ENCODE measurements at regions not wholly inside any gene's neighbourhood (a gene's known extent, or its start where the extent isn't known, plus 50 kb on each side); places are given as distances from the start of the nearest gene placed in this dataset.

- no peak for DNase-seq
Observed at GRCh38 chr1:30280572-30280971, 442.8 kb downstream of the MATN1 start.

GRCh38 chr1:30277911-30278310 lies 445.5 kb downstream of the MATN1 start:
- no peak for DNase-seq

GRCh38 chr1:30277415-30277814 lies 446.0 kb downstream of the MATN1 start:
- no peak for DNase-seq

GRCh38 chr1:30275926-30276764 lies 447.2 kb downstream of the MATN1 start:
- no peak for DNase-seq

GRCh38 chr1:30274976-30275621 lies 448.3 kb downstream of the MATN1 start:
- DNase-seq, result no peak

GRCh38 chr1:30274173-30274970 lies 449.0 kb downstream of the MATN1 start:
- DNase-seq, result no peak

- no peak for DNase-seq
Observed at GRCh38 chr1:30273456-30273855, 449.9 kb downstream of the MATN1 start.

- no peak for DNase-seq
Observed at GRCh38 chr1:30273021-30273325, 450.4 kb downstream of the MATN1 start.

- DNase-seq, result no peak
Observed at GRCh38 chr1:30272277-30273020, 450.9 kb downstream of the MATN1 start.

GRCh38 chr1:30271401-30272276 lies 451.7 kb downstream of the MATN1 start:
- no peak for DNase-seq

- no peak for DNase-seq
Observed at GRCh38 chr1:30270461-30270860, 452.9 kb downstream of the MATN1 start.

- no peak for DNase-seq
Observed at GRCh38 chr1:30268923-30269666, 454.3 kb downstream of the MATN1 start.

GRCh38 chr1:30267856-30268255 lies 455.5 kb downstream of the MATN1 start:
- DNase-seq, result no peak

- no peak for DNase-seq
Observed at GRCh38 chr1:30267046-30267445, 456.3 kb downstream of the MATN1 start.

- DNase-seq, result no peak
Observed at GRCh38 chr1:30265127-30266070, 458.0 kb downstream of the MATN1 start.

- no peak for DNase-seq
Observed at GRCh38 chr1:30264672-30265025, 458.7 kb downstream of the MATN1 start.

GRCh38 chr1:30263888-30264671 lies 459.3 kb downstream of the MATN1 start:
- no peak for DNase-seq

GRCh38 chr1:30263405-30263804 lies 460.0 kb downstream of the MATN1 start:
- DNase-seq, result no peak

- DNase-seq, result no peak
Observed at GRCh38 chr1:30262158-30262557, 461.2 kb downstream of the MATN1 start.

Measured in NCI-H510A treated with DMSO at 0.1 percent for 48 hours (cell line).